PC-3 (cell line): ENCODE measurements at regions not wholly inside any gene's neighbourhood (a gene's known extent, or its start where the extent isn't known, plus 50 kb on each side); places are given as distances from the start of the nearest gene placed in this dataset.

Source experiments
- EZH2 ChIP-seq: fragments of 300-600 bp; sonication (generic); IDR thresholded peaks from one replicate; pipeline ENCODE4 v1.6.1; 2017; ENCODE audit warnings: antibody characterized with exemption, mild to moderate bottlenecking, low read length; ENCODE audit not compliant: unreplicated experiment
- EZH2phosphoT487 ChIP-seq: fragments of 300-600 bp; sonication (generic); IDR thresholded peaks from 2 replicates; pipeline ENCODE4 v1.6.1; 2018; ENCODE audit warnings: mild to moderate bottlenecking, antibody characterized with exemption, low read length, borderline replicate concordance
- TF ChIP-seq, protein P1 (sequence below): fragments of 300-600 bp; sonication (generic); conservative IDR thresholded peaks from 2 replicates; pipeline ENCODE4 v1.5.1; 2017; ENCODE audit warnings: antibody characterized with exemption, low read depth, mild to moderate bottlenecking, low read length

DNA sequence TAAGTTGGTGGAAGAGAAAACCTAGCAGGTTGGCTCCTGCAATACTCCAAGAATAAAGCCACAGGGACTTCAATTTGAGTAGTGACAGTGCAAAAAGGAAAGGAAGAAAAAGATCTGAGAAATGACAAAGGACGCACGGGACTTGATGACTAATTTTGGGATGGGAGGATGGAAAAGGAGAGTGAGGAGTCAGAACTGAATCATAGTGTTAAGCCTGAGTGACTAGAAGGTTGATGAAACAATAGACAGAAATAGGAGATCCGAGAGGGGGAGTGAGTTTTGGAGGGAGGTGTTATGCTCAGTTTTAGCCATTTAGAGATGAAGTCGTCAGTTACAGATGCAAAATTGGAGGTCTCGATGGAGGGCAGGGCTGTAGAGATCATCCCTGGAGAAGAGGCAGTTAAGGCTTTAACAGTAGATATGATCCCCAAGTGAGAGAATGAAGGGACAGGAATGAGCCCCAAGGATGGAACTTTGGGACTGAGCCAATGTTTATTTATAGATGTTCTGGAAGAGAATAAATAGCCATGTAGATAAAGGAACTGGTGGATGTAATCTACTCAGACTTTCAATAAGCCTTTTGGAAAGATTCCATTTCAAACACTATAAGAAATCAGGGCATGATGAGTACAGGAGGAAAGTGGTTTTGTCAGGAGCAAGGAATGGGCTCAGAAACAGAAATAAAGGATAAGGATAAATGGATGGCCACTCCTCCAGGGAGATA, 108.9 kb upstream of the NCAM1 start:
- TF ChIP-seq, protein P1, sequence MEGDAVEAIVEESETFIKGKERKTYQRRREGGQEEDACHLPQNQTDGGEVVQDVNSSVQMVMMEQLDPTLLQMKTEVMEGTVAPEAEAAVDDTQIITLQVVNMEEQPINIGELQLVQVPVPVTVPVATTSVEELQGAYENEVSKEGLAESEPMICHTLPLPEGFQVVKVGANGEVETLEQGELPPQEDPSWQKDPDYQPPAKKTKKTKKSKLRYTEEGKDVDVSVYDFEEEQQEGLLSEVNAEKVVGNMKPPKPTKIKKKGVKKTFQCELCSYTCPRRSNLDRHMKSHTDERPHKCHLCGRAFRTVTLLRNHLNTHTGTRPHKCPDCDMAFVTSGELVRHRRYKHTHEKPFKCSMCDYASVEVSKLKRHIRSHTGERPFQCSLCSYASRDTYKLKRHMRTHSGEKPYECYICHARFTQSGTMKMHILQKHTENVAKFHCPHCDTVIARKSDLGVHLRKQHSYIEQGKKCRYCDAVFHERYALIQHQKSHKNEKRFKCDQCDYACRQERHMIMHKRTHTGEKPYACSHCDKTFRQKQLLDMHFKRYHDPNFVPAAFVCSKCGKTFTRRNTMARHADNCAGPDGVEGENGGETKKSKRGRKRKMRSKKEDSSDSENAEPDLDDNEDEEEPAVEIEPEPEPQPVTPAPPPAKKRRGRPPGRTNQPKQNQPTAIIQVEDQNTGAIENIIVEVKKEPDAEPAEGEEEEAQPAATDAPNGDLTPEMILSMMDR: no peak
- TF ChIP-seq EZH2 (no peak), EZH2phosphoT487 (no peak)
